MM.1S (cell line): ENCODE measurements at regions not wholly inside any gene's neighbourhood (a gene's known extent, or its start where the extent isn't known, plus 50 kb on each side); places are given as distances from the start of the nearest gene placed in this dataset.

Experiments used
- CTCF ChIP-seq: fragments of 300-600 bp; sonication (generic); IDR thresholded peaks from 2 replicates; pipeline ENCODE4 v1.5.1; 2016; ENCODE audit warnings: antibody characterized with exemption, low read length, mixed read lengths
- EZH2phosphoT487 ChIP-seq: fragments of 300-600 bp; sonication (generic); IDR thresholded peaks from 2 replicates; pipeline ENCODE4 v1.6.1; 2018; ENCODE audit warnings: antibody characterized with exemption, low read length

- no peak for TF ChIP-seq EZH2phosphoT487
- no peak for TF ChIP-seq CTCF
Measured at GRCh38 chr14:53620317-53620716, 336.3 kb downstream of the BMP4 start.
